ENCODE measurements at regions not wholly inside any gene's neighbourhood (a gene's known extent, or its start where the extent isn't known, plus 50 kb on each side); places are given as distances from the start of the nearest gene placed in this dataset.

- no peak for DNase-seq
These were observed 333.0 kb downstream of the GRB14 start for GRCh38 chr2:164288235-164288634.

DNA sequence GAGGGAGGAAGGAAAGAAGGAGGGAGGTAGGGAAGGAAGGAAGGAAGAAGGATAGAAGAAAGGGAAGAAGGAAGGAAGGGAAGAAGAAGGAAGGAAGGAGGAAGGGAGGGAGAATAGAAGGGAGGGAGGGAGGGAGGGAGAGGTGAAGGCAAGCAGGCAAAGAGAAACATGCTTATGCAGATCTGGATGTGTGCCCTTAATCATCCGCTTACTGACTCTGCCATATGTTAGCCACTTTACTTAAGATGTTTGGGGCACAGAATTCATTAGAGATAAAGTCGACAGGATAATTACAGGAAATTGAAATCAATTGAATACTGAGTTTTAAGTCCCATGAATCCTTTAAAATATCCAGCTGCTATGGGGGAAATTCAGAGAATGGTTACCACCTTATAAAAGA lies 334.2 kb downstream of the GRB14 start:
- DNase-seq: no peak

DNA sequence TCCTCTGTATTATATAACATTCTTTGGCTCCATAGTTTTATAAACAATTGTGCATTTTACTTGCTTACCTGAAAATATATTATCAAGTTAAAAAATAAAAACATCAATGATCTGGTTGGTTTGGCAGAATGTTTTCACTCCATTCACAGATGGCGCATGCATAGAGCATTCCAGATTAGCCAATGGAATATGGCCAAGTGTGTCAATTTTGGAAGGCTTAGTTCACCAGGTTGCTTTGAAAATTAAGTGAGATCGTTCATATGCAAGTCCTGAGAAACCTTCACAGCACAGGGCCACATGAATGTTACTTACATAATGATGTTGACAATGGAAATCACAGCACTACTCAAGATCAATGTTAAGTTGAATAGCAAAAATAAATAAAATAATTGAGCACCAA lies 335.7 kb downstream of the GRB14 start:
- DNase-seq: no peak

- DNase-seq: no peak
These were observed 339.4 kb downstream of the GRB14 start for GRCh38 chr2:164281896-164282295.

DNA sequence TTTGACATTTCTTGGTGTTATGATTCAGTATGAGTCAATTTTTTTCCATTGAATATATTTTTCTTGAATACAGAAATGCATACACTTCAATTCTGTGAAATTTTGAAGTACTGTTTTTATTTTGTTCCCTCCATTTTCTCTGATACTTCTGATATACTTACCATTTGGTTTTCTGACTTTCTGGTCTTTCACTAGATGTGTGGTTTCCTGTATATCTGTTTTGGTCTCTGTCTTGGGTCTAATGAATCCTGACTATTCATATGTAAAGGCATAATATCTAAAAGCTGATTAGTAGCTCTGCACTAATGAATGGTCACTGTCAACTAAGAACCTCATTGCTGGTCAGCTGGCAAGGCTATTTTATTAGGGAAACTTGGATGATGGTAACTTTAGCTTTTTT lies 345.6 kb downstream of the GRB14 start:
- no peak for DNase-seq

- DNase-seq: no peak
These were observed 360.8 kb downstream of the GRB14 start for GRCh38 chr2:164260506-164260905.

GRCh38 chr2:164257742-164258141 lies 363.5 kb downstream of the GRB14 start:
- no peak for DNase-seq

GRCh38 chr2:164252568-164253287 lies 368.6 kb downstream of the GRB14 start:
- no peak for DNase-seq

GRCh38 chr2:164243315-164243714 lies 378.0 kb downstream of the GRB14 start:
- DNase-seq: no peak

DNA sequence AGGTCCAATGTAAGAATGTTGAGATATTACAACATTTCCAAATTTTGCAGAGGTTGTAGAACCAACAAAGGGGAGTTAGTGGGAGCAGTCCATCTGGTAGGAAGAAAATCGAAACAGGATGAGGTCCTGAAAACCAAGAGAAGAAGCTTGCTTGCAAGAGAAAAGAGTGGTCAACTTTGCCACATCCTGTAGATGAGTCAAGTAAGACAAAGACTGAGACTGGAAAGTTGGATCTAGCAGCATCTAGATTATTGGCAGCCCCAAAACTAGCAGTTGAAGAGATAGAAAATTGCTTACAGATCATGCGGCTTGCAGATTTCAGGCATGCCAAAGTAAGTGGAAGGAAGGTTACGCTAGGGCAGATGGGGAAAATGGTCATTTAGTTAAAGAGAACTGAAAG lies 378.9 kb downstream of the GRB14 start:
- DNase-seq: no peak

- no peak for DNase-seq
These were observed 387.2 kb downstream of the GRB14 start for GRCh38 chr2:164234074-164234473.

- DNase-seq: no peak
These were observed 397.3 kb downstream of the GRB14 start for GRCh38 chr2:164224007-164224406.

DNA sequence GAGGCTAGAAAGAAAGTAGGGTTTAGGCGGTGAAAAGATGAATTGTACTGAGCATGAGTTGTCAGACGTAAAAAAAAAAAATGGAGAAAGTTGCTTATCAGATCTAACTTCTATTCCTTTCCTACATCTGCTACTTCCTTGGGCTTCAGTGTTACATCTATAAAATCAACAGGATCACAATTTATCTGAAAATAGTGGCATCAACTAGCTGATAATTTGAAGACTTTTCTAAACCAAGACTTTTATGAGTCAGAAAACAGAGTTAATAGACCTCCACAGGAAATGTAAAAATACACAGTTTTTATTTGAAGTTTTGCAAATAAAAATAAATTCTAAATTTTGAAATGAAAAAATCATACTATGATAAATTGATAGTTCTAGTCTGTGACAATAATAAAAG lies 399.8 kb downstream of the GRB14 start:
- DNase-seq: no peak

DNA sequence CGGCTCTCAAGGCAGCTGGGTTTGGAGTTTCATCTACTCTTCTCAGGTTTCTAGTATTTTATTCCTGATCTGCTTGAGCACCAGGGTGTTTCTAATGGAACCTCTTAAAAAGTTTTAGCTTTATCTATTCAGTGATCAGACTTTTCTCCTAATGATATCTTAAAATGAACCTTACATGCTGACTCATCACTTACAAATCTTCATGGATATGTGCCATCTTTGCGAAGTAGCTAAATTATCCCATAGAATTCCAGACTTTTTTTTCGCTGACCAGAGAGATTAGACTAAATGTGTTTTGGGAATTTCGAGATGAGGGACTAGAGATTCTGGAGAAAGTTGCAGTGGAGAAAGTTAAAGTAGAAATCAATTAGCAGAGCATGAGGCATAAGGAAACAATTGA lies 401.0 kb downstream of the GRB14 start:
- no peak for DNase-seq

- no peak for DNase-seq
These were observed 407.4 kb downstream of the GRB14 start for GRCh38 chr2:164213916-164214315.

DNA sequence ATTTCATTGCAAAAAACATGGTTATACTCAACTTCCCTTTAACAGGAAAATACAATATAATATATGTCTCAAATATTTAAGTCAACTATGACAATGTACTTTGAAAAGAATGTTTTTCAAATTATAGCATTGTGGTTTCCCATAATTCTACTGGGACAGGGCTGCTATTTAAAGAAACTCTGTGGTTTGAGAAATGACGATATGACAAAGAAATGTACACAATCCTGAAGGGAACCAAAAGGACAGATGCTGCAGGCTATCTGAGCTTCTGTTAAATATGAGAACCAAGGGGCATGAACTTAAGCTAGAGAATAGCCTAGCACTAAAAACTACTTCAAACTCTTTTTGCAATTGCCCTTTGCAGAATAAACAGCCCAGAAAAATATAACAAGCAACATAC lies 415.9 kb downstream of the GRB14 start:
- no peak for DNase-seq

DNA sequence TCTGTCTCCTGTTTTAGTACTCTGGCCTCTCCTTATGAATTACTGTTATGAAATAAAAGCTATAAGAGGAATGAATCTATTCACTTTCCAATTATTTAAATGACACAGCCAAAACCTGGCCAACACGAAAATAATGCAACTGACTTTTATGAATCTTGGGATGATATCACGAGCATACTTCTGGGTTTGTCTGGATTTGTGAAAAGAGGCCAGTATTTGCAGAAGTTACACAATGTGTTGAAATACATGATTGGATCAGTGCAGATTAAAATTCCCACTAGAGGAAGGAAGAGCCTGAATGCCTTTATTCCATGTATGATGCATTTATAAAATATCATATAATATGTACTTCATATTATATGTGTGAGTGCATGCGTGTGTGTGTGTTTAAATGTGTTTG lies 418.2 kb downstream of the GRB14 start:
- no peak for DNase-seq

DNA sequence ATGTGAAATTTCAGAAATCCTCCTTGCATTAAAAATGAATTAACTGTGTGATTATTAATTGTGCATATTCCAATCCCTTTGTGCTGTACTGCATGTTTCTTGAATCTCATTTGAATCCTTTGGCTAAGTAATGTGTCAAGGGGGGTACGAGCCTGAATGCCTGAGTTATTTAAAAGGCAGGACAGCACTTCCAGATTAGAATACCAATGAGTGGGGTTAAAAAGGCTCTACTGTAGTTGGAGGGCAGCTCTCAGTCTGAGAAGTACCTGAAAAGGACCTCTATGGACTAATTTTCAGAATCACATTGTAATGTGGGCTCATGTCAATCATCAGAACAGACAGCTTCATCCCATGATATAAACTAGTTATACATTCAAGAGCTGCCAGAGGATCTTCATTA lies 423.0 kb downstream of the GRB14 start:
- no peak for DNase-seq

DNA sequence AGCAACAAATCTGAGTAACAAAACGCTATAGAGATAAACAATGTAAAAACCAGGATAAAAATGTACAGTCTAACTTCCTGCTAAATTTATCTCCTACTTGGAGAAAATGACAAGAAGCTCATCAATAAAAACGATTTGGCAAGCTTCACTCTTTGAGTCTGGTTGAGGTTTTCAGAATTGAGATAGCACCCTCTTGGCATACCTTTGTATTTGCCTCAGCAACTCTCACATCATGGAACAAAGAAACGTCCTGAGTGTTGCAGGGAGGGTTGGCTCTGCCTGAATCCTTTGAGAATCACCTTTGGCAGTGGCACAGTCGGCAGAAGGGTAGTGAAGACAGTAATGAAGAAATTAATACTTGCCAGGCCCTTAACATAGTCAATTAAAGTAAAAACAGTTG lies 430.6 kb downstream of the GRB14 start:
- DNase-seq: no peak

DNA sequence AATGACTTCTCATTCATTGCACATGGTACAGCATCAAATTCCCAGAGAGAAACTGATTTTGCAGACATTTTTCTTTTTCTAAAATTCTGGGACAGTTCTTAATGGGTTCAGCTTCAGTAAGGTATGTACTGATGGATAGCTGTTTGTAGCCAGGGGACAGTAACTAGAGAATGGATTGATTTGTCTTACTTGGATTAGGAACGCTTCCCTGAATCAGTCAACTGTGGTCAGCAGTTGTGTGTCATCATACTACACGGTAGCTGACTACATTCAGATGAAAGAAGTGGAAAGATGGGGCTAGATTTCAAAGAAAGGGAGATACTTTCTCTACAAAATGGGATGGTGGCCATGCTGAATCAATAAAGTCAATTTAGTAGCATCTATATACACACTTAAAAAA lies 431.4 kb downstream of the GRB14 start:
- DNase-seq: no peak

DNA sequence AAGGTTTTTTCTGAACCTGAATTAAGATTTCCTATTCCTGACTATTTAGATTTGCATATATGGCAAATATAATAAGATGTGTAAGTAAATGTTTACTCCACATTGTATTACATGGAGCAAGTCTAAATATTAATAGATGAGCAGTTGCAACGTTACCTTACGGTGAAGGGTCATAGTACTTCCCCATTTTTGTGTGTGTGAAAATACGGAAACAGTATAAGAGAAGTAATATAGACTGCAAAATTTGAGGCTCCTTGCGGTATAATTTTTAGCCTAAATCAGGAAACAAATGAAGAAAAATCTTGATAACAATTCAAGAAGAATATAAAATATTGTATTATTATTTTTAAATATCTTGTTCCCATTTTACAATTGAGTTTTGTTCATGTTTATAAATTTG lies 434.2 kb downstream of the GRB14 start:
- DNase-seq: no peak

GRCh38 chr2:164186591-164186990 lies 434.7 kb downstream of the GRB14 start:
- DNase-seq: no peak

DNA sequence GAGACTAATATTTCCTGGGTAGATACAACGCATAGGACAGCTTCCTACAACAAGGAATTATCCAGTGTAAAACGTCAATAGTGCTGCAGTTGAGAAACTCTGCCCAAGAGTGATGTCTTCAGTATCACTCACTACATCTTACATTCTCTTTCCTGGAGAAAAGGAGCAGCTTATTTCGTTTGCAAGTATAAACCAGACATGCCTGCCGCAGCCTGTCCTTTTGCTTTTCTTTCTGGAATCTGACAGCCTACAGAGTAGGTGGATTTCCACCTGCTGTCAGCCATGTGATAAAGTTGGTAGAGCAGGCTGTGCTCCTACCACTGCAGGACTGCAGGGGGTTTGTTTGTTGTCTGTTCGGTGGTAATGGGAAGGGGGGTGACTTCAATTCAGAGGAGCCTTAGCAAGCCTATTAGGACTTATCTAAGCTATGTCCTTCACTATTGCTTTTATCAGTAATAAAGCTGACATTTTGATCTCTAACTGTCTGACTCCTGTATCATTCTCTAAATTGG lies 439.1 kb downstream of the GRB14 start:
- no peak for DNase-seq

GRCh38 chr2:164178835-164179465 lies 442.3 kb downstream of the GRB14 start:
- DNase-seq: no peak

GRCh38 chr2:164164602-164165001 lies 428.8 kb upstream of the FIGN start:
- DNase-seq: no peak

Data from NCI-H1048 (cell line).